GM19328 (cell line): ENCODE measurements at regions not wholly inside any gene's neighbourhood (a gene's known extent, or its start where the extent isn't known, plus 50 kb on each side); places are given as distances from the start of the nearest gene placed in this dataset.

Experiments
- ATAC-seq: cut with Tn5 transposase; IDR thresholded peaks from one replicate; pipeline ENCODE4 v1.9.1; 2021; ENCODE audit warnings: mild to moderate bottlenecking, moderate library complexity; ENCODE audit not compliant: unreplicated experiment

DNA sequence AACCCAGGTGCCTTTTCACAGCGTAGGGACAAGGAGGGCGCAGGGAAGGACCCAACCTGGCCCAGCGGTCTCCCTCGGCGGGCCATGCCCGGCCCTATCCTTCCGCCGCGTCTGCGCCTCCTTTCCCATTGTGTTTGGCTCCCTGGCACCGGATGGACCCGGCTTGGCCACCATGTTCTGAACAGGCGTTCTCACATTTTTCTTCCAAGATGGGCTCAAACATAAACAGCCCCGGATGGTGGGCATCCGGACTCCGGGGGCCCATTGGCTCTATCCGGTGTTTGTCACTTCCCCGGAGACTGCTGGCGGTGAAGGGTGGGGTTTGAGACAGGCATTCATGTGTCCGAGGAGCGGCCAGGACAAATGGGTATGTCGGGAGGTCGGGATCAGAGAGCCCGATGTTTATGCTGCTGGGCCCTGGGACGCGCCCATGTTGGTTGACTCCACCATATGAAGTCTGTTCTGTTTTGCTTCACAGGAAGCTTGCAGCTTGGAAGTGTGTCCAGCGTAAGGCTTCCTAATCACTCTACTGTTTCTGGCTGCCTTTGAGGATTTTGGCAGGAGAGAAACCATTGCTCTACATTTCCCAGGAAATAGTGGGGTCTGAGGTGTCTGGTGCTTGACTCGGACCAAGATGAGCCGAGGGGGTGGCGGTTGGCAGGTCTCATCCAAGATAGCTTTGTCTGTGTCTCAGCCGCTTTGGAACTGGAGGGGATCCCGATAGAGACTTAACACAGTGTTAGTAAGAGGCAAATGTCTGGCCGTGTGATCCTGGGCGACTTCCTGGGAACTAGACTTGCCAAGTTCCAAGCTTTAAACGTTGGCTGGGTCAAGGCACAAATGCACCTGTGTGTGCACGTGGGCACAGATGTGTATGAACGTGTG is 188.3 kb downstream of the IRF8 start:
- no peak for ATAC-seq

DNA sequence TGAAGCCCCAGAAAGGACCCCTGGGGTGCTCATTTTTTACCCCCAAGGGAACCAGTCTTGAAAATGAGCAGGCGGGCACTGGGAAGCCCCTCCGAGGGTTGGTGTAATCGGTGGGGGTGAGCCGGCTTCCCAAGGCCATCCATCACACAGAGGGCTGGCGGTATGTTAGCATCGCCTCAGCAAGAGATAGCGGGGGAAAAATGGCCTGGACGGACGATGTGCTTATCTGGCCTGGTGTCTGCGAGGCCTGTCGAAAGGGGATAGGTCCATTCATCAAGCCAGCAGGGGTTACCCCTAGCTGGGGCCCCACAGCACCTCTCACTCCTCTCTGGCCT is 188.9 kb downstream of the IRF8 start:
- no peak for ATAC-seq

DNA sequence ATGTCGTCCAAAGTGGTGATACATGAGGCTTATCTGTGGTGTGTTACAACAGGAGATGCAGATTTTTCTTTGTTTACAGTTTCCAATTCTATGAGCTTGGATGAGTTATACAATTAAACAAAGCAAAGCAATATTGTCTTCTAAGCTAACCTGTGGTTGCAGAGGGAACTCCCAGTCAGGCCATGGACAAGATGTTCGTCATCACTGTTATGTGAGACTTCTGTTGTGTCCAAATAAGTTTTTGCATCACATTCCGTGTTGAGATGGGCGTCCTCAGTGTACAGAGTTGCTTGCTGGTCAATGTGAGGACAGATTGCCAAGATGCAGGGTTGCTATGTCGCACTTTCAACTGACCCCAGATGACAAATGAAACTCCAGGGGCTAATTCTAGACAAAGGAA is 189.3 kb downstream of the IRF8 start:
- ATAC-seq = no peak

DNA sequence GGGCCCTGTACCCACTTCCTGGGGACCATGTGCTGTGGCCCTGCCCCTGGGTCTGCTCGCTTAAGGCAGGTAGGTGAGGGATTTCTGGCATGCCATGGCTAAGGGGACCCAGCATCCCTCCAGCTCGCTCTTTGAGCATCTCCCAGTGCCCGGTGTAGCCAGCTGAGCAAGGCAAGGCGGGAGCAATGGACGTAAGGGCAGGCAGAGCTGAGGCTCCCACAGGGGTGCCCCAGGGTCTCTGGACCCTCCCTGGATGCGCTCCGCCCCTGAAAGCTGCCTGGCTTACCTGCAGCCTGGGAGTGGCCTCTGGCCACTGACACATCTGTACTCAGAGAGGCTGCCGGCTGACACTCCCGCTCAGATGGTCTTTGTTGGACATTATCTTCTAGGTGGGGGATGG is 189.9 kb downstream of the IRF8 start:
- ATAC-seq = no peak

DNA sequence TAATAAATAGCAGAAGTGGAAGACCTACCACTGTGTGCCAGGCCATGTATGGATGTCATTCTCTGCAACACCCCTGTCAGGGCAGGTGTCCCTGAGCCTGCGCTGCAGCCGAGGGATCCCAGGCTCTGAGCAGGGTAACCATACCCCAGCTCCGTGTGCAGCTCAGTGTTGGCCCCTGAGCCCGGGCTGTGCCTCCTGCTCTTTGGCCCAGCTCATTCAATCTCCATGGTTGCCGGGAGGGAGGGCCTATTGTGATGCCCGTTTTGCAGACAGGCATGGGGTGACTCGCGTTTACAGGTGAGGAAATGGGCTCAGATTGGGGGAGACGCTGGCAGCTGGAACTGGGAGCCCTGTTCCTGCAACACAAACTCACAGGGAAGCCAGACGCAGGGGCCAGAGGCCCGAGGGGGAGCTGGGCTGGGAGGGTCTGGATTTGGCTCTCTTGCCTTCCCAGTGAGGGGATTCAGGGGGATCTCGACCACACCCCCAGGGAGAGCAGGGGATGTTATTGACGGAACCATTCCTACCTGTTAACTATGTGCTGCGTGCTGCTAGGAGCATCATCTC is 190.5 kb downstream of the IRF8 start:
- ATAC-seq = no peak

DNA sequence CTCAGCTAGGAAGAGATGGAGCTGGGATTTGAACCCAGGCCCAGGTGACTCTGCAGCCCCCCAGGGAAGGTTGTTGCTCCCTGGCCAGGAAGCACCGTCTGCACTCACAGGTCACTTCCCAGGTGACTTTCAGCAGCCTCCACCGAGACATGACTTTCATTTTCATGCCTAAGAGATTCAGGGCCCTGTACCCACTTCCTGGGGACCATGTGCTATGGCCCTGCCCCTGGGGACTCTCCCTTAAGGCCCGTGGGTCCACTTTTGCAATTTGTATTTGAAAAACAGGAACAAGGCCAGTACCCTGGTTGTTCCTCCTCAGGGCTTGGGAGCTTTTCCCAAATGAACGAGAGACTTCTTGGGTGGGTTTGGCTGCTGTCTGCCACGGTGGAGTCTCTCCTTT is 191.0 kb downstream of the IRF8 start:
- ATAC-seq = no peak

DNA sequence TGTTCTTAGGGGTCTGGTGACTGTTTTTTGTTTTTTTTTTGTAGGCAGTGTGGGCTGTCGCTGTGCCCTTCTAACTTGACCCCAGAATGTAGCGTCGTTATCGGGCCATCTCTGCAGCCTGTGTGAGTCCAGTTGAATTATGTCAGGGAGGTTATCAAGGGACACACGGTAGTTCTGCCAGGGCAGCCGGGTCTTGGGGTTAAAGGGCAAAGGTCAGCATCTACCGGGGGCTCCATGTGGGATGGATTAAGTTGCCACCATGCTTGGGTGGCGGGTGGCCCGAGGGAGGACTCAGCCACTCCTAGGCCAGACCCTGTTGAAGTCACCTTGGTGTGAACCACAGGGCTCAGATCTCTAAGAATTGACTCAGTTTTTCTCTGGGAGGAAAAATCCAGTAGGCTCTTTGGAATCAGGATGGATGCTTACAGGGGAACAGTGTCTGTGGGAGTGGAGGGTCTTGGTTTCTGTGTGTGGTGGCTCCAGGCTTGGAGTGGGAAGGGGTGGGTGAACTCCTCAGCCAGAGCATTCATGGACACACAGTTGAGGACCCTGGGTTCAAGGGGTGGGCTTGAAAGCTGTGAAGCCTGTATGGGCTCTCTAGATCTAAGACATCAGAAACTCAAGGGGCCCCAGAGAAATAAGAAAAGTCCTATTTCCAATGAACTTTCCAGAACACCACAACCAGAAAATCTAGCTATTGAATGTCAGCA is 191.7 kb downstream of the IRF8 start:
- no peak for ATAC-seq

DNA sequence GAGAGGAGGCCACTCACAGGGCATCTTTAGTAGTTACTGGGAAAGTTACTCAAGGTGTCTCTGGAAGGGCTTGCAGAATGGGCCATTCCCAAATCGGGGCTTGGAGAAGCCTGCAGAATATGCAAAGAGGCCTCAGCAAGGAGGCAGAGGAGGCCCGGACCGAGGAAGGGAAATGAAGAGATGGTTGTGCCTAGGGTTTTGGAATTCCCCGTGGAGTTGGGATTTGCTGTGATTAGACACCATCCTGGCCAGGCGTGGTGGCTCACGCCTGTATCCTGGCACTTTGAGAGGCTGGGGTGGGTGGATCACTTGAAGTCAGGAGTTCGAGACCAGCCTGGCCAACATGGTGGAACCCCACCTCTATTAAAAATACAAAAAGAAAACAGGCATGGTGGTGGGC is 193.0 kb downstream of the IRF8 start:
- ATAC-seq = no peak

DNA sequence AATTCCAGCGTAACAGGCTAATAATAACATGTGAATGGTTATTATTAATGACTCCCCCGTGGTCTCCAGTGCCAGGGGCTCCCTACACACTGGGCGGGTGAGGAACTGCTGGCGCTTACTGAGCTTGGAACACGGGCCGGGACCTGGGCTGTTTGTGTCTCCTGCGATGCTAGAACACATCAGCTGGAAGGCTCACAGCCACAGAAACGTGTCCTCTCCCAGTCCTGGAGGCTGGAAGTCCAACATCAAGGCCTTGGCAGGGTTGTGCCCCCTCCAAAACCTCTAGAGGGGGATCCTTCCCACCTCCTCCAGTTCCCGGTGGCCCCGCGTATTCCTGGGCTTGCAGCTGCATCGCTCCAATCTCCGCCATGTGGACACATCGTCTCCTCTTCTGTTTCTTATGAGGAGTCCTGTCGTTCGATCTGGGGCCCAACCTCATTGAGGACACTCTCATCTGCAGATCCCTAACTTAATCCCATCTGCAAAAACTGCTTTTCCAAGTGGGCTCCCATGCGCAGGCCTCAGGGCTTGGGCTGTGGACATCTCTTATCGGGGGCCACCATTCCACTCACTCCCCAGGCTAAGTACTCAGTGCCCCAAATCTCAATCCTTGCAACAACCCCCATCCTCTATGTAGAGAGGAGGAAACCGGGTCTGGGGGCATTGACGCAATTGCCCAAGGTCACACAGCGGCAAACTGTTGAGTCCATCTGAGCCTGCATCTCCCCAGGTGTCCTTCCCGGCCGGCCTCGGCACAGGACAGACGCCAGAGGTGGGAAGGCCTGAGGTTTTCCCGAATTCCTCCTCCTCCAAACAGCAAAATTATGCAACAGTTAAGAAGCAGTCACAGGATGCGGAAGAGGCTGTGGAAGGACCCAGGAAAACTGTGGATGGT is 193.9 kb downstream of the IRF8 start:
- ATAC-seq = no peak

DNA sequence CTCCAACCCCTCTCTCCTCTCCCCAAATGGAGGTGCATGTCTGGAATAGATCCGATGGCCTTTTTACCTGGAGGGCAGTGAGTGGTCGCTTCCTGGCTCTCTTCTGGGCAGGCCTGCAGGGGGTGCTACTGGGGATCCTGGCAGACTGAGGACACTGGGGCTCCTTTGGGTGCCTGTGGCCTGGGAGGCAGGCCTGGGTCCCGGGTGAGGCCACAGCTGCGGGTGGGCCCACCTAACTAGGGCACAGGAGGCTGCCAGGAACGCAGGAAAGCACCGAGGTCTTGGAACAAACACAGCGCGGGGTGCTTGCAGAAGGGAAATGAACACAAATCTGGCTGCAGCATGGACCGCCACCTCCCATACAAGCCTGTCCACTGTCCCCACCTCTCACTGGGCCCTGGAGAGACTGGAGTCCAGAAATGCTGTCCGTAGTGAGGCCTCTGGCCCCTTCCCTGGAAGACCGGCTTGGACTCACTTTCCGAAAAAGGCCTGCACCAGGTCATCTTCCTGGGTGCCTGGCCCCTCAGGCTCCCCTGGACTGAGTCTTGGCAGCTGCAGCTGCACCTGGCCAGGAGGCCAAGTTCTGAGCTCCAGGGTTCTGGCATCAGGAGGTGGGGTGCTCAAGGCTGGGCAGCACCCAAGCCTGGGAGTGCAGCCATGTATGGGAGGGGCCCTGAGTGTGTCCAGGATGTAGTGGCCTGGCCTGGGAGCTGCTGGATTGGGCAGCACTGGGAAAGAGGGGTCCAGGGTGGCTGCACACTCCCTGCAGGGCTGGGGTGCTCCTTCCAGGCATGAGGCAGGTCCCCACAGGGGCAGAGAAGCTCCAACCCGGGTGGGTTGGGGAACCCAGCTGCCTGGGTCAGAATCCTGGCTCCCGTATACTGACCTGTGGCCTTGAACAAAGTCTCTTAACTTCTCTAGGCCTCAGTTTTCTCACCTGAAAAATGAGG is 195.1 kb downstream of the IRF8 start:
- no peak for ATAC-seq

DNA sequence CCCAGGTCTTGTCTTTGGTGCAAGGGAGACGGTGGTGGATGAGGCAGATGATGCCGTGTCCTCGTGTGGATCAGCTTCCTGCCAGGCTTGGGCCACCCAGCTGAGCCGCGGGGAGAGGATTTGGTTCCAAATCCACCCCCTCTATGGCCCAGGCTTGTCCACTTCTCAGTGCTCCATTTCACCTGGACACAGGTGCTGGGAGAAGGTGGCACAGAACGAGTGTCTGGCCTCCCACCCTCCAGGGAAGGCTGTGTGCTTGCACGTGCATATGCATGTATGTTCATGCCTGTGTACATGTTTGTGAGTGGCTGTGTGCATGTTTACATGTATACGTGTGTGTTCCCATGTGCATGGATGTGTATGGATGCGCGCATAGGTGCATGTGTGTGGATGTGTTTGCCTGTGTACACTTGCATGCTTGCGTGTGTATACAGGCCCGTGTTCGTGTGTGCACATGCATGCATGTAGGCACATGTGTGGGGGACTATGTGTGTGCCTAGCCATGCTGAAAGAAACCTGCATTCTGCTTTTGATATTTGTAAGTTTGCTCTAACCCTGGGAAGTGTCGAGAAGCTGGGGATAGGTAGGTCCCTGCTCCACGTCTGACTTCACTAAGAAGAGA is 196.3 kb downstream of the IRF8 start:
- no peak for ATAC-seq

DNA sequence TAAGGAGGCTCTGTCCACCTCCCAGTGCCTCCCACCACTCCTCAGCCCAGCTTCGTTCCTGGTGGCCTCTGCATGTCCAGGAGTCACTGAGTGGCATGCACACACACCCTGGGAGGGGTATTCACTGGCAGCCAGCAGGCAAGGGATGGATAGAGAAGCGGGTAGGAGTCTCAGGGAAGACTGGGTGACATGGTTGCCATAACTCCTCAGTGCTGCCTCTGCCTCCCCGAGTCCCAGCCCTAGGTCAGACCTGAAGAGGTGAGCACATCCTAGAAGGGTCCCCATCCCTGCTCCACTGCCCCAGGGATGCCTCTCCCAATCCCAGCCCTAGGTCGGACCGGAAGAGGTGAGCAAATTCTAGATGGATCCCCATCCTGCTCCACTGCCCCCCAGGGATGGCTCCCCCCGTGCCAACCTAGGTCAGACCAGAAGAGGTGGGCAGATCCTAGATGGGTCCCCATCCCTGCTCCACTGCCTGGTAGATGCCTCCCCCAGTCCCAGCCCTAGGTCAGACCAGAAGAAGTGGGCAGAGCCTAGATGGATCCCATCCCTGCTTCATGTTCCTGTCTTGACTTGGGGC is 197.0 kb downstream of the IRF8 start:
- no peak for ATAC-seq

DNA sequence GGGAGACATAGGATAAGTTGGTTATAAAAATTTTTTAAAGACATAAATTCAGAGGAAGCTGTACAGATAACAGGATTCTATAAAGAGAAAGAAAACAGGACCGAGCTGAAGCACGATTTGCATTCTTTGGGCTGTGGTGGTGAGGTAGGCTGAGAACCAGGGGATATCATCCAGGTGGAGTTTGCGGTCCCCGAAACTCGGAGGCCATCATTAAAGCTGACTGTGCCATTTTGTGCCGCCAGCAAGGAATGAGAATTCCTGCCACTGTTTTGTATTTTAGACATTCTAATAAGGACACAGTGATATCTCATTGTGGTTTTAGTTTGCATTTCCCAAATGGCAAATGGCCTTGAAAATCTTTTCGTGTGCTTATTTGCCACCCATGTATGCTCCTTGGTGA is 197.9 kb downstream of the IRF8 start:
- ATAC-seq = no peak

DNA sequence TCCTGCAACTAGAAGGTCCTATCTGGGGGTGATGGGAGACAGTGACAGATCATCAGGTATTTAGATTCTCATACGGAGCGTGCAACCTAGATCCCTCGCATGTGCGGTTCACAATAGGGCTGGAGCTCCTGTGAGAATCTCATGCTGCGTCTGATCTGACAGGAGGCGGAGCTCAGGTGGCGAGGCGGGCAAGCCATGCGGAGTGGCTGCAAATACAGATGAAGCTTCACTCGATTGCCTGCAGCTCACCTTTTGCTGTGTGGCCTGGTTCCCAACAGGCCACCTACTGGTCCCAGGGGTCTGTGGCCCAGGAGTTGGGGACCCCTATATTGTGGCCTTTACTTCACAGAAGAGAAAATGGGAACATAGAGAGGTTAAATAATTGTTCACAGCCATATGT is 200.4 kb downstream of the IRF8 start:
- no peak for ATAC-seq

DNA sequence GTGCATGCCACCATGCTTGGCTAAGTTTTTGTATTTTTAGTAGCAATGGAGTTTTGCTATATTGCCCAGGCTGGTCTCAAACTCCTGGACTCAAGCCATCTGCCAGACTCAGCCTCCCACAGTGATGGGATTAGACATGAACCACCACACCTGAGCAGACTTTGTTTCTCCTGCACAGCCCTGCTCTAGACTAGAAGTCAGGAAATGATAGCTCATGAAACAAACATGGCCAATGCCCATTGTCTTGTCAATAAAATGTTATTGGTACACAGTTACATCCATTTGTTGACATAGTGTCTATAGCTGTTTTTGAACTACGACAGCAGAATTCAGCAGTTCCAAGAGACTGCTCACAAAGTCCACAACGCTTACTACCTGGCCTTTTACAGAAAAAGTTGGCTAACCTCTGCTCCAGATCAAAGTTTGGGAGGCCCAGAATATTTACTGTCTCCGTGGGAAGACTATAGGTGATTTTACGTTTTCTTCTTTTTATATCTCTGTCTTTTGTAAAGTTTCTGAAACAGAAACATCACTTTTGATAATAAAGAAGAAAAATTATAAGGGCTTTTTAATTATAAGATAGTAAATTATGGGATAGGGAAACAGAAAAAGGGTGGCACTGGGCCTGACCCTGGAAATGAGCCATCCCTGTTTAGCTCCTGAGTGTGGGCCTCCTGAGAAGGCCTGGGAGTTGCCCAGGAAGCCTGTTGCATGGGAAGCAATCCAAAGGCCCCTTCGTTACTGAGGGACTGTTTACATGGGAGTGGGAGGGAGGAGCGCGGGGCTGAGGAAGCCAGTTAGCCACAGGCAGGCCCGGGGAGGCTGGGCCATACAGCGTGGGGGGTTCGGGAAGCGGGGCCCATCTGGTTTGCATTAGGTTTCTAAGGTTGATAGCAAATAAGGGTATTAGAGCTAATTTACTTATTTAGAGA is 201.5 kb downstream of the IRF8 start:
- ATAC-seq = no peak

DNA sequence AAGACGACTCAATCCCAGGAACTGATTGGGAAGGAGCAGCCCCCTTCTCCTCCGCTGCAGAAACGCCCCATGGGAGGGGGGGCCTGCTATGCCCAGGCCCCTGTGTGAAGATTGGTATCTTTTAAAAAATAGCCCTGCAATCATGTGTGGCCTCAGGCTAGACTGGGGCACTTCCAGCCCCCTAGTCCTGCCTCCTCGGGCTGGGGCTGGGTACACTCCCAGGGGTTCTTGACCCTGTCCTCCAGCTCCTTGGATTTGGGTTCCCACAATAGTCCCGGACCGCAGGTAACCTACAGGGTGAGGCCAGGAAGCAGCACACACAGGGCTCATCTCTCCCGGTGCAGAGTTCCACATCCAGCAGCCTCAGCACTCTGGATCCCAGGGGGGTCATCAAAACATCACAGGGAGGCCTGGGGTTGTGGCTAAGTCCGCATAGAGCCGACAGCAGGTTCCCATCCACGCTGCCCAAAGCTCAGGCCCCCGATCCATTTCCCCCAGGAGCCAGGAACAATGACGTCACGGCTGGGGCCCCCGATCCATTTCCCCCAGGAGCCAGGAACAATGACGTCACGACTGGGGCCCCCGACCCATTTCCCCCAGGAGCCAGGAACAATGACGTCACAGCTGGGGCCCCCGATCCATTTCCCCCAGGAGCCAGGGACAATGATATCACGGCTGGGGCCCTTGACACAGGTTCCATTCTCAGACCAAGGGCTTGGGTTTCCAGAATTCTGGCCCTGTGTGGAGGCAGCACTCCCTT is 202.4 kb downstream of the IRF8 start:
- ATAC-seq = no peak

DNA sequence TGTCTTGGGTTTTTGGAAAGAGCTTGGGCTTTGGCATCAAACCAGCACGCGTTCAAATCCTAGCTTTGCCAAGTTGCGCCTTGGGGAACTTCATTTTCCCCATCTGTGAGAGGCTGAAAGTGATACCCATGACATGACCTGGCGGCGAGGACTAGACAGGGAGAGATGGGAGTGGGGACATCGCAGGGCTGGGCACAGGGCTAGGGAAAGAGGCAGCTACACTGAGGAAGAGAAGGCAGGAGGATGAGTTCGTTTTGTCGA is 202.9 kb downstream of the IRF8 start:
- ATAC-seq = no peak

DNA sequence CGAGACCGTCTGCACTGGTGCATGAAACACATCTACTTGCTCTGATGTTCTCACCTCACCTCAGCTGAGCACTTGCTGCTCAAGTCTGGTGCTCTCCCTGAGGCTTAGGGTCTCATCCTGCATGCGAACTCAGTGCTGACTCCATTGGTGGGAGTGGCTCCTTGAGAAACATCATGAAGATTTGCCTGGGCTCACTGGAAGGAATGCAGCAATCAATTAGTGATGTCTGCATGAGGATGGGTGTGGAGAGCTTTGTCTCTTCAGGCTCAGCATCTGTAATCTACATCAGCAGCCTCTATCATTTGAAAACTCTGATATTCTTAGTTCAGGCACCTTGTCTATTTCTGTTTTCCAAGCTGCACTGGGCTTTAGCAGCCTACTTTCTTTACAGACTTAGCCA is 204.4 kb downstream of the IRF8 start:
- ATAC-seq = no peak
